Thymus (tissue), 11 donors: ENCODE measurements at regions not wholly inside any gene's neighbourhood (a gene's known extent, or its start where the extent isn't known, plus 50 kb on each side); places are given as distances from the start of the nearest gene placed in this dataset.

Experiments
- DNase-seq, 9 donors: peaks; one replicate each; pipeline ENCODE4 v3.0.0-alpha.2; 2013; ENCODE audit warnings: low spot score in 9 of 9, low read depth in 6 of 9, missing footprints in 1 of 9
- H3K27ac ChIP-seq, 2 donors: one replicate each; pipeline ENCODE4 v1.5.1; 2013; ENCODE audit warnings: control low read depth in 1 of 2, low read depth in 1 of 2, low read length in 1 of 2, mild to moderate bottlenecking in 1 of 2, moderate library complexity in 1 of 2
- H3K27me3 ChIP-seq, 2 donors: one replicate each; pipeline ENCODE4 v1.5.1; 2013; ENCODE audit warnings: low read length in 1 of 2; ENCODE audit not compliant: control insufficient read depth in 2 of 2, insufficient read depth in 1 of 2
- H3K36me3 ChIP-seq, 2 donors: one replicate each; pipeline ENCODE4 v1.5.1; 2013; ENCODE audit warnings: low read length in 1 of 2, mild to moderate bottlenecking in 1 of 2, moderate library complexity in 1 of 2; ENCODE audit not compliant: control insufficient read depth in 2 of 2, insufficient read depth in 2 of 2
- H3K4me1 ChIP-seq, 2 donors: one replicate each; pipeline ENCODE4 v1.5.1; 2013; ENCODE audit warnings: low read length in 2 of 2; ENCODE audit not compliant: control insufficient read depth in 2 of 2, insufficient read depth in 2 of 2
- H3K4me3 ChIP-seq, 2 donors: one replicate each; pipeline ENCODE4 v1.5.1; 2013; ENCODE audit warnings: low read length in 2 of 2, control low read depth in 1 of 2, mild to moderate bottlenecking in 1 of 2
- H3K9me3 ChIP-seq, 2 donors: one replicate each; pipeline ENCODE4 v1.5.1; 2013; ENCODE audit warnings: low read length in 1 of 2, mild to moderate bottlenecking in 1 of 2; ENCODE audit not compliant: control insufficient read depth in 2 of 2, insufficient read depth in 1 of 2
- WGBS: extraction: QIAGEN DNeasy Blood & Tissue Kit; methylation state at CpG from one replicate; pipeline ENCODE4 v1.1.7; 2013; 5-methylcytosine and 5-hydroxymethylcytosine counted together
- donor health status: healthy.

- Histone ChIP-seq H3K9me3 (no peaks in the 10 kb centered on the region), H3K27me3 (no peaks in the 10 kb centered on the region), H3K4me3 (no peak overlapping the region), H3K36me3 (no peaks in the 10 kb centered on the region), H3K4me1 (no peaks in the 10 kb centered on the region), H3K27ac (no peak overlapping the region)
- no peak for DNase-seq
Measured at GRCh38 chr7:85525676-85526075, 338.8 kb upstream of the SEMA3D start.

DNA sequence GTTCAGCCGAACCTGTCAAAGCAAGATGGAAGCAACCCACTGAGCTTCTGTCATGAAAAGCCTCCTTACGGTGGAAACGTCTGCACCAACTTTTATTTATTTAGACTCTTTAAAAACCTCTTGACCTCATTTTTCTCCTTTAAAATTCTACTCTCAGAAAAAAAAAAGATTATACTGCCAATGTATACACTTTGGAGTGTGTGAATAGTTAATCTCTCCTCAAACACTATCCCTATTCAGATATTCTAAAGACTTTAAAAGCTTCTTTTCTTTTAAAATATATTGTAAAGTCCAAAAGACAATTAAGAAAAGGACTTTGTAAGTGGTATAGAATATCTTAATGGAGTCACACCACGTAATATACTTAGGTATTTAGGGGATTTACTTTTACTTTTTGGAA, 335.2 kb upstream of the SEMA3D start:
- Histone ChIP-seq H3K4me3 (no peak overlapping the region), H3K4me1 (no peaks in the 10 kb centered on the region), H3K27ac (no peak overlapping the region), H3K27me3 (no peaks in the 10 kb centered on the region), H3K9me3 (no peaks in the 10 kb centered on the region), H3K36me3 (no peaks in the 10 kb centered on the region)
- WGBS = 87% methylated on average over 4 of the region's 4 CpGs
- DNase-seq = no peak

- Histone ChIP-seq H3K9me3 (no peaks in the 10 kb centered on the region), H3K4me1 (no peaks in the 10 kb centered on the region), H3K4me3 (no peak overlapping the region), H3K27me3 (no peaks in the 10 kb centered on the region), H3K27ac (no peak overlapping the region), H3K36me3 (no peaks in the 10 kb centered on the region)
- no peak for DNase-seq
- 93% methylated on average over 3 of the region's 3 CpGs for WGBS
Measured at GRCh38 chr7:85521108-85521694, 334.3 kb upstream of the SEMA3D start.

- Histone ChIP-seq H3K4me1 (no peaks in the 10 kb centered on the region), H3K4me3 (no peak overlapping the region), H3K27ac (no peak overlapping the region), H3K27me3 (no peaks in the 10 kb centered on the region), H3K36me3 (no peaks in the 10 kb centered on the region), H3K9me3 (no peaks in the 10 kb centered on the region)
- no peak for DNase-seq
Measured at GRCh38 chr7:85520175-85520574, 333.3 kb upstream of the SEMA3D start.

GRCh38 chr7:85516675-85517074, 329.8 kb upstream of the SEMA3D start:
- no peaks in the 10 kb centered on the region for H3K9me3 ChIP-seq
- no peak for DNase-seq
- no peak overlapping the region for H3K27ac ChIP-seq
- no peak overlapping the region for H3K4me3 ChIP-seq
- 93% methylated on average over 2 of the region's 2 CpGs for WGBS
- H3K4me1 ChIP-seq = no peaks in the 10 kb centered on the region
- H3K36me3 ChIP-seq = no peaks in the 10 kb centered on the region
- H3K27me3 ChIP-seq = no peaks in the 10 kb centered on the region

GRCh38 chr7:85512790-85513189, 325.9 kb upstream of the SEMA3D start:
- no peaks in the 10 kb centered on the region for H3K36me3 ChIP-seq
- H3K4me1 ChIP-seq = no peaks in the 10 kb centered on the region
- H3K27ac ChIP-seq = no peak overlapping the region
- DNase-seq = no peak
- H3K4me3 ChIP-seq = no peak overlapping the region
- H3K27me3 ChIP-seq = no peaks in the 10 kb centered on the region
- no peaks in the 10 kb centered on the region for H3K9me3 ChIP-seq

DNA sequence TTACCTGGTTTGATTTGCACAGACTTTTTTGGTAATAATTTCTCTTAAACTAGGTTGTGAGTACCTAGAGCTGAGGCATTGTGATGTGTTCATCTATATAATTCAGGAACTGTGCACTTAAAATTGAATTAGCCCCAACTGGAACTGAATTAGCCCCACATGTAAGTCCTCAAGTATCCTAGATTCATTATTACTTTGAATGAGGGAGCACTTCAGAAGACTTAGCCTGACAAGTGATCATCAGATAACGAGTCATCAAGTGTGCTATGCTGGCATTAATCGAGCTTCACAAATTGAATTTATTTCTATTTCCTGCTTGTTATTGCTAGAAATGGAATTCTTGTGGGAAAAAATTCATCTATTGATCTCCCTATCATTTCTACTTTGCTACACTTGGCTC, 323.4 kb upstream of the SEMA3D start:
- Histone ChIP-seq H3K27me3 (no peaks in the 10 kb centered on the region), H3K4me3 (no peak overlapping the region), H3K36me3 (no peaks in the 10 kb centered on the region), H3K4me1 (no peaks in the 10 kb centered on the region), H3K9me3 (no peaks in the 10 kb centered on the region), H3K27ac (no peak overlapping the region)
- no peak for DNase-seq
- 92% methylated on average over 2 of the region's 2 CpGs for WGBS

DNA sequence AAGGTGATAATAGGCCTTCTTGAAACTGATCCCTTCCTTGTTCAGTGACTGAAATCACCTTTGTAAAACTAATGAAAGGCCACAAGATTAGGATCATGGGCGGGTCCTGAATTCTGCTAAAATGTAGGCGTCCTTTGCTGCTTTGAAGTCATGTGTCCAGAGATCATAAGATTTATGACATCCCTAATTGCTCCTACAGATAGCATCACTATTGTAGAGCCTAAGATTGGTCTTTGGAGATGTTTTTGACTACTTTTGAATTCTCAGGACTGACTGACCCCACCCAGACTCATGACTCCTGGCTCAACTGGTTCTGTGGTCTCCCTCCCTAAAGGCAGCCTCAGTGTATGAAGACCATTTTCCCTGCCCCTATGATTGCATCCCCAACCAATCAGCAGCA, 322.6 kb upstream of the SEMA3D start:
- no peak overlapping the region for H3K27ac ChIP-seq
- WGBS = 93% methylated on average over 2 of the region's 2 CpGs
- no peak for DNase-seq
- no peaks in the 10 kb centered on the region for H3K9me3 ChIP-seq
- no peaks in the 10 kb centered on the region for H3K4me1 ChIP-seq
- H3K36me3 ChIP-seq = no peaks in the 10 kb centered on the region
- no peak overlapping the region for H3K4me3 ChIP-seq
- H3K27me3 ChIP-seq = no peaks in the 10 kb centered on the region

- no peaks in the 10 kb centered on the region for H3K9me3 ChIP-seq
- DNase-seq = no peak
- no peaks in the 10 kb centered on the region for H3K36me3 ChIP-seq
- H3K27ac ChIP-seq = no peak overlapping the region
- H3K4me3 ChIP-seq = no peak overlapping the region
- no peaks in the 10 kb centered on the region for H3K27me3 ChIP-seq
- no peaks in the 10 kb centered on the region for H3K4me1 ChIP-seq
- WGBS = 84% methylated on average over 4 of the region's 4 CpGs
Measured at GRCh38 chr7:85508642-85509410, 322.0 kb upstream of the SEMA3D start.
